ENCODE measurements at regions not wholly inside any gene's neighbourhood (a gene's known extent, or its start where the extent isn't known, plus 50 kb on each side); places are given as distances from the start of the nearest gene placed in this dataset.
A peak's percentile ranks its signal among the peaks of the same experiment; 100 is the strongest.
"Not testable (repeated sequence)": the region's sequence is repeated elsewhere in the genome, so short reads cannot be mapped to it uniquely, and the experiment has no call there.

GRCh38 chr4:161329852-161330251, 833.9 kb downstream of the FSTL5 start:
- DNase-seq, result no peak

GRCh38 chr4:161321706-161322105, 842.1 kb downstream of the FSTL5 start:
- DNase-seq, result no peak

GRCh38 chr4:161320377-161320776, 843.4 kb downstream of the FSTL5 start:
- DNase-seq, result peak; percentile 1

- no peak for DNase-seq
Measured at GRCh38 chr4:161317000-161317399, 846.8 kb downstream of the FSTL5 start.

- no peak for DNase-seq
Measured at GRCh38 chr4:161314371-161314770, 849.4 kb downstream of the FSTL5 start.

GRCh38 chr4:161303551-161303950, 860.2 kb downstream of the FSTL5 start:
- no peak for DNase-seq

GRCh38 chr4:161291222-161291621, 872.6 kb downstream of the FSTL5 start:
- no peak for DNase-seq

GRCh38 chr4:161287678-161288352, 876.0 kb downstream of the FSTL5 start:
- DNase-seq, result no peak

- no peak for DNase-seq
Measured at GRCh38 chr4:161285461-161285860, 878.3 kb downstream of the FSTL5 start.

GRCh38 chr4:161280929-161281328, 882.9 kb downstream of the FSTL5 start:
- no peak for DNase-seq

- DNase-seq, result no peak
Measured at GRCh38 chr4:161279095-161279494, 884.7 kb downstream of the FSTL5 start.

- DNase-seq, result not testable (repeated sequence)
Measured at GRCh38 chr4:161277150-161277787, 886.5 kb downstream of the FSTL5 start.

GRCh38 chr4:161273607-161274006, 890.2 kb downstream of the FSTL5 start:
- no peak for DNase-seq

- DNase-seq, result no peak
Measured at GRCh38 chr4:161260819-161261218, 903.0 kb downstream of the FSTL5 start.

- no peak for DNase-seq
Measured at GRCh38 chr4:161256716-161257115, 907.1 kb downstream of the FSTL5 start.

- no peak for DNase-seq
Measured at GRCh38 chr4:161256172-161256571, 907.6 kb downstream of the FSTL5 start.

GRCh38 chr4:161254375-161254774, 909.4 kb downstream of the FSTL5 start:
- no peak for DNase-seq

- DNase-seq, result peak; percentile 0
Measured at GRCh38 chr4:161252520-161253141, 911.2 kb downstream of the FSTL5 start.

GRCh38 chr4:161249779-161250440, 913.9 kb downstream of the FSTL5 start:
- DNase-seq, result no peak

GRCh38 chr4:161248880-161249279, 914.9 kb downstream of the FSTL5 start:
- no peak for DNase-seq

GRCh38 chr4:161247831-161248230, 916.0 kb downstream of the FSTL5 start:
- no peak for DNase-seq

GRCh38 chr4:161238033-161238432, 925.8 kb downstream of the FSTL5 start:
- DNase-seq, result no peak

GRCh38 chr4:161237495-161237894, 926.3 kb downstream of the FSTL5 start:
- DNase-seq, result no peak

- DNase-seq, result no peak
Measured at GRCh38 chr4:161225327-161225726, 938.5 kb downstream of the FSTL5 start.

Data from DMS153 (cell line).